Fibroblast of pulmonary artery (primary cell): ENCODE measurements at regions not wholly inside any gene's neighbourhood (a gene's known extent, or its start where the extent isn't known, plus 50 kb on each side); places are given as distances from the start of the nearest gene placed in this dataset.
A peak's percentile ranks its signal among the peaks of the same experiment; 100 is the strongest.

Source experiments
- DNase-seq: peaks from one replicate; pipeline ENCODE4 v3.0.0-alpha.2; 2010; ENCODE audit warnings: low read depth
- H3K4me3 ChIP-seq: replicated peaks from 2 replicates; pipeline ENCODE4 v1.5.1; 2011; ENCODE audit warnings: low read depth, mild to moderate bottlenecking, control low read depth, low read length, moderate library complexity
- CTCF ChIP-seq: IDR thresholded peaks from 2 replicates; pipeline ENCODE4 v1.5.1; 2011; ENCODE audit warnings: mild to moderate bottlenecking, control low read depth, low read length, inconsistent platforms; ENCODE audit errors: missing control alignments

- no peak for TF ChIP-seq CTCF
- H3K4me3 ChIP-seq, result no peak overlapping the region
- DNase-seq, result no peak
Measured at GRCh38 chr20:7275645-7276237, 508.3 kb downstream of the BMP2 start.

GRCh38 chr20:7285918-7286556, 518.6 kb downstream of the BMP2 start:
- no peak overlapping the region for H3K4me3 ChIP-seq
- peak; percentile 94 for DNase-seq
- peak; percentile 97 for TF ChIP-seq CTCF

GRCh38 chr20:7291323-7291943, 523.9 kb downstream of the BMP2 start:
- DNase-seq, result no peak
- no peak for TF ChIP-seq CTCF
- H3K4me3 ChIP-seq, result no peak overlapping the region

- no peak for DNase-seq
- no peak overlapping the region for H3K4me3 ChIP-seq
- no peak for TF ChIP-seq CTCF
Measured at GRCh38 chr20:7291946-7292345, 524.5 kb downstream of the BMP2 start.

GRCh38 chr20:7294816-7295360, 527.4 kb downstream of the BMP2 start:
- DNase-seq, result no peak
- TF ChIP-seq CTCF, result no peak
- H3K4me3 ChIP-seq, result no peak overlapping the region

- DNase-seq, result no peak
- TF ChIP-seq CTCF, result no peak
- H3K4me3 ChIP-seq, result no peak overlapping the region
Measured at GRCh38 chr20:7301807-7302206, 534.3 kb downstream of the BMP2 start.
